Right kidney (tissue), 1 donor: ENCODE measurements at regions not wholly inside any gene's neighbourhood (a gene's known extent, or its start where the extent isn't known, plus 50 kb on each side); places are given as distances from the start of the nearest gene placed in this dataset.
"Not testable (repeated sequence)": the region's sequence is repeated elsewhere in the genome, so short reads cannot be mapped to it uniquely, and the experiment has no call there.

Experiments
- DNase-seq: peaks from one replicate; pipeline ENCODE4 v3.0.0-alpha.2; 2016

- DNase-seq: no peak
These were observed 84.4 kb upstream of the CNEP1R1 start for GRCh38 chr16:49940464-49941224.

DNA sequence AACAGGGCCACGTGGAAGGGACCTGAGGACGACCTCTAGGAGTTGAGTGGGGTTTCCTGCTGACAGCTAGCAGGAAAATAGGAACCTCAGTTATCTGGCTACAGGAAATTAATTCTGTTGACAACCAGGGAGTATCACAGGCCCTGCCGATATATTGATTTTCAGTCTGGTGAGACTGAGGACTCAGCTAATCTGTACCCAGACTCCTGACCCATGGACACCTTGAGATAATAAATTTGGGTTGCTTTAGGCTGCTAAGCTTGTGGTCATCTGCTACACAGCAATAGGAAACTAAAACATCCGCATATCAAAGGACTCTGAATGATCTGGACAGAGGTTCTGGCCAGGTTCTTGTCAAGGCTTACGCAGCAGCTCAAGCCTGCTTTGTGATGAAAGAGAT lies 80.8 kb upstream of the CNEP1R1 start:
- no peak for DNase-seq

DNA sequence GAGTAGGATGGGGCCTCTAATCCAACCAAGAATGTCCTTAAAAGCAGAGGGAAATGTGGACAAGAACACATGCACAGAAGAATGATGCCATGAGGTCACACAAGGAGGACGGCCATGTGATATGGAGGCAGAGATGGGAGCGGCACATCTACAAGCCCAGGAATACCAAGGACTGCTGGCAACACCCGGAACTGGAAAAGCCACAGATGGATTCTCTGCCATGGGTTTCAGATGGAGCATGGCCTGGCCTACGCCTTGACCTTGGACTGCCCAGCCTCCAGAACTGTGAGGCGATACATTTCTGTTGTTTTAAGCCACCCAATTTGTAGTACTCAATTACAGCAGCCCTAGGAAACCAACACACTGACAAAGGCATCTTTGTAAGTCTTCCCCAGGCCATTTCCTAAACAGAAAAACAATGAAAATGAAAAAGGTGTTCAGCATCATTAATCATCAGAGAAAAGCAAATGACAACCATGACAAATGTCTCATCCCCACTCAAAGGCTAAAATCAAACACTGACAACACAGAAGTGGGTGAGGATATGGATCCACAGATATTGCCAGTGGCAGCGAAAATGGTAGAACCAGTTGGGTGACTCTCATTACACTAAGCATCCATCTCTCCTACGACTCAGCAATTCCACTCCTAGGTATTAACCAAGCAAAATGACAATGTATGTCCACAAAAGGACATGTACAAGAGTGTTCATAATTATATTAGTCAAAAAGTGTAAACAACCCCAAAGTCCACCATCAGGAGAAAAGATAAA lies 76.9 kb upstream of the CNEP1R1 start:
- DNase-seq: no peak

GRCh38 chr16:49951574-49952195 lies 73.3 kb upstream of the CNEP1R1 start:
- DNase-seq: no peak

- no peak for DNase-seq
These were observed 72.6 kb upstream of the CNEP1R1 start for GRCh38 chr16:49952386-49952785.

DNA sequence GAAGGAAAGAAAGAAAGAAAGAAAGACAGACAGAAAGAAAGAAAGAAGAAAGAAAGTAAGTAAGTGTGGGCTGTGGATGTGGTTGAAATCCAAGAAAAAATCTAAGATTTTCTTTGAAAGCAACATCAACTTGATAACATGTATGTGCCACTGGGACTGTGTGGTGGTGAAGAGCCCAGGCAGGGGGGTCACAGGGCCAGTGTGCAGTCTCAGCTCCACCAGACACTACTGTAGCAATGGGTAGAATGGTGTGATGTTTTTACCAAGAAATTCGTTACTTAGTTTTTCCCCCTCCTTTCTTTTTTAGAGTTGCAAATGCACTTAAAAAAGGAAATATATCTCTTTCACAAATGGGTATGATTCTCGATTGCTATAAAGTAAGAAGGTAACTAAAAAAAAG lies 71.9 kb upstream of the CNEP1R1 start:
- no peak for DNase-seq

GRCh38 chr16:49955858-49956257 lies 69.2 kb upstream of the CNEP1R1 start:
- no peak for DNase-seq

- DNase-seq: no peak
These were observed 68.1 kb upstream of the CNEP1R1 start for GRCh38 chr16:49956915-49957314.

DNA sequence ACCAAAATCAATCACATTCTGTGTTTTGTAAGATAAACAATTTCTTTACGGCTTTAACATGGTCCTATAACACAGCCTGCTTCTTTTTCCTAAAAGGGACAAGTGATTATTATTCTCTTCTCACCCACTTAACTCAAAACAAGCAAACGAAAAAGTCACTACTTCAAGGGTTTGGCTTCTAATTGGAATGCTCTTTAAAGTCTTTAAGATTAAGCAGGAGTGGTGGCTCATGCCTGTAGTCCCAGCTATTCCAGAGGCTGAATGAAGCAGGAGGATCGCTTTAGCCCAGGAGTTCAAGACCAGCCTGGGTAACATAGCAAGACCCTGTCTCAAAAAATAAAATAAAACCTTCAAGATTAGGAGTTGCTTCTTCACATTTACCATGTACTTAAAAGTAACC lies 66.6 kb upstream of the CNEP1R1 start:
- no peak for DNase-seq

DNA sequence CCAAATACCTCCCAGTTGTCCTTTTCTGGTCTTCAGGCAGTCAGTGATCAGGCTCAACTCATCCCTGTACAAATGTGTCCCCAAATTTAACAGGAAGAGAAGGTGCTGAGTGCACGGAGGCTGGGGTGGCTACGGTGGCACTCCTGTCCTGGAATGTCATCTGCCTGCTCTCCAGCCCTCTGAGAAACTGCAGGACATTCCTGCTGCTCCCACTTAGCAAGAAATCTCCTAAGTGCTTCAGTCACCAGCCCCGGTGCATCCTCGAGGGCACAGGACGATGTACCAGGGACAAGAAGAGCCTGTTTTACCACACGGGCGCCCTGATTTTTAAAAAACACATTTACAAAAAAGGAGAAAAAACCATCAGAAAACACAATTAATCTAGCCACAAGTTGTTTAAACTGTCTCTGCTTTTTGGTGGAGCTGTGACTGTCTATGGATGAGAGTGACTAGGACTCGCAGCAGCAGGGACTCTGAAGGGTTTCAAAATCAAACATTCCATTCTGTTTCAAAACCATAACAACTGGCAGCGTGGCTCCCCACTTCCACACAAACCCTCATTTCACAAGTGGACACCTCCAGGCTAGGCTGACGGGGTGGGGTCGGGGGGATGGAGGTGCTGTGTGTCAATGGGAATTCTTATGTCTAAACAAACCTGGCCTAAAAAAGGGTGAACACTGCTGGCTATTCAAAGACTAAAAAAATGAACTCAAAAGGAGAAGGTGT lies 65.3 kb upstream of the CNEP1R1 start:
- DNase-seq: no peak

DNA sequence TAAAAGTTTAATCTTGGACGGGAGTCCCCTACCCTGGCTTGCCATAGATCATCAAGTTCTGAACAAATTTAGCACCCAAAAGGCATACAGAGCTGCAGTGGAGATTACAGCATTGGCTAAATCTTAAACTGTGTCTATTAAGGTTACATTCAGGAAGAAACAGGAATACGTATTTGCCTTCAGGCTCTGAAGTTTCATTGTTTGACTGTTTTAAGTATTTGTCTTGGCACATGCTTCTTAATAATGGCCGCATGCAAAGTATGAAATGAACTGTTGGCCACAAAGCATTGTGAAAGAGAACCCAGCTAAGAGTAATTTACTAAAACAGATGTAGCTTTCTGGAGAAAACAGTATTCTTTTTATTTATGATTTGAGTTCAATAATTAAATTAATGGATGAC lies 63.9 kb upstream of the CNEP1R1 start:
- no peak for DNase-seq

DNA sequence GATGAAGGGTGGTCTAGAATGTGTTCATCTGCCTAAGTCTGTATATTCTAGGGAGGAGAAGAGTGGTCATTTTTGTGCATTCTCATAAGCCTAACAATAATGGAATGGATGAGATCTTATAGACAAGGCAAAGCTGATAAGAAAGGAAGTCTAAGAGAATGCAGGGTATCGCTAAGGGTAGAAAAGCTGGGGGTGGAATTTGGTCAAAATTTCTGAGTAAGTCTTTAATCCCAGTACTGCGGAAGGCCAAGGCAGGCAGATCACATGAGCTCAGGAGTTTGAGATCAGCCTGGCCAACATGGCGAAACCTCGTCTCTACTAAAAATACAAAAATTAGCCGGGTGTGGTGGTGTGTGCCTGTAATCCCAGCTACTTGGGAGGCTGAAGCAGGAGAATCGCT lies 62.5 kb upstream of the CNEP1R1 start:
- DNase-seq: not testable (repeated sequence)

- no peak for DNase-seq
These were observed 60.7 kb upstream of the CNEP1R1 start for GRCh38 chr16:49964316-49964715.

DNA sequence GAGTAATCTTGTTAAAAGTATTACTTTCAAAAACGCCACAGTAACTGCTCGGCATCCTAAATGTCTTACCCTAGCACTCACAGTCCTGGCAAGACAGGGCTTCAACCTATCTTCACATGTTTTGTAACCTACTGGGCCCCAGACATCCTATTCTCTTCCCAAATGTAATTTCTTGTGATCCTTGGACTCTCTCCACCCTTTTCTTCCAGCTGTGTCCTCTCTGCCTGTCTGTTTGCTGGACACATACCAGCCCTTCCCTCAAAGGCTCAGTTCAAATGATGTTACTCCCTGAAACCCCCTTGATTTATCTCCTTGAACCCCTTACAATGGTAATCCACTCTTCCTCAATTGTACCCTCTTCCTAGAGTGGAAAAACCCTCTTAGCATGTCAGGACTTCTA lies 60.1 kb upstream of the CNEP1R1 start:
- DNase-seq: peak; percentile 30

GRCh38 chr16:49967012-49967559 lies 57.9 kb upstream of the CNEP1R1 start:
- DNase-seq: no peak

- peak; percentile 50 for DNase-seq
These were observed 55.7 kb upstream of the CNEP1R1 start for GRCh38 chr16:49969091-49970030.

GRCh38 chr16:49970797-49971431 lies 54.1 kb upstream of the CNEP1R1 start:
- peak; percentile 25 for DNase-seq

DNA sequence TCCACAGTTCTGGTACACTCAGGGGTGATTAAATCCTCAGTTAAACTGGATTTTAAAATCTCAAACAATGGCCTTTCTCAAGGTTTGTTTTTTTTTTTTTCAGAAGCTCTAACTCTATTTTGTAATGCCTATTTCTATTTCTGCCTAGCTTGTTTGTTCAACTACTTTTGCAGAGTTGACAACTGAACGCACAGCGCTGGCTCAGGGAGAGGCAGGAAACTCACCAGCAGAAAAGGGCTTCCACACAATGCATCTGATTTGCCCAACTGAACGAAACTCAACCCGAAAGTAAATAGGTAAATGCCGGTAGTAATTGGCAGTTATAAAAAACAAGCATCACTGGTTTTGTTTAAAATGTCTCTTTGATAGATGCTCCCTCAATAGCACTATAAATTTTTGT lies 52.7 kb upstream of the CNEP1R1 start:
- no peak for DNase-seq

DNA sequence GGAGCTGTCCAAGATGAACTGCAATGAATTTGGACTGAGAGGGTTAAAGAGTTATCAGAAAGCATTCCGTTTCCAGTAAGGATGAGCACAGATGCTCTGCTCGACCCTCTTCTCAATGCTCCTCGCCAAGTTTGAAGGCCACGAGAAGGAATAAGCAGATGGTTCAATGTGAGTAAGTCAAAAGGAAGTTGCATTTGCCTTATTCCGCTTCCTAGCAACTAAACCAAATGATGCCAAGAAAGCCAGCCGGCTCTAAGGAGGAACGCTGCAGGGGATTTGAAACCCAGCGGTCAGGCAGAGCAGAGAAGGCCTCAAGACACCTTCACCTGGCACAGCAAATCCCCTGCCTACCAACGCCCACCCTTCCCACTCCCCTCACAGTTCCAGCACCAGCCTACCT lies 52.1 kb upstream of the CNEP1R1 start:
- no peak for DNase-seq
